ENCODE measurements at regions not wholly inside any gene's neighbourhood (a gene's known extent, or its start where the extent isn't known, plus 50 kb on each side); places are given as distances from the start of the nearest gene placed in this dataset.

- TF ChIP-seq JUN (IDR thresholded peaks at IDR 0.05; ENCODE audit: low read depth, low read length) (no peak), CREB1 (IDR thresholded peaks at IDR 0.05) (no peak), POLR2AphosphoS5 (IDR thresholded peaks at IDR 0.05; ENCODE audit: low read depth, low read length) (no peak), EZH2 (IDR thresholded peaks at IDR 0.05; ENCODE audit: low read depth, low read length, severe bottlenecking) (no peak), POLR2A (IDR thresholded peaks at IDR 0.05; ENCODE audit: control extremely low read depth in 1 of 2, low read depth in 2 of 2, low read length in 2 of 2) (no peak), CTCF (IDR thresholded peaks at IDR 0.05; ENCODE audit: control extremely low read depth in 1 of 3, insufficient read depth in 1 of 3, low read depth in 1 of 3, low read length in 3 of 3) (no peak), ASH2L (IDR thresholded peaks at IDR 0.05; ENCODE audit: low read length) (no peak), MAFK (IDR thresholded peaks at IDR 0.05; ENCODE audit: low read depth, low read length) (no peak), GABPA (IDR thresholded peaks at IDR 0.05; ENCODE audit: borderline replicate concordance, insufficient read depth, low read length) (no peak), CBX8 (IDR thresholded peaks at IDR 0.05; ENCODE audit: borderline replicate concordance, low read depth, low read length) (no peak), SP4 (IDR thresholded peaks at IDR 0.05; ENCODE audit: low read length) (no peak)
Measured at GRCh38 chr5:136466041-136466415, 100.7 kb upstream of the TRPC7 start.

Data from H1 (cell line).